ENCODE measurements at regions not wholly inside any gene's neighbourhood (a gene's known extent, or its start where the extent isn't known, plus 50 kb on each side); places are given as distances from the start of the nearest gene placed in this dataset.
A peak's percentile ranks its signal among the peaks of the same experiment; 100 is the strongest.

DNA sequence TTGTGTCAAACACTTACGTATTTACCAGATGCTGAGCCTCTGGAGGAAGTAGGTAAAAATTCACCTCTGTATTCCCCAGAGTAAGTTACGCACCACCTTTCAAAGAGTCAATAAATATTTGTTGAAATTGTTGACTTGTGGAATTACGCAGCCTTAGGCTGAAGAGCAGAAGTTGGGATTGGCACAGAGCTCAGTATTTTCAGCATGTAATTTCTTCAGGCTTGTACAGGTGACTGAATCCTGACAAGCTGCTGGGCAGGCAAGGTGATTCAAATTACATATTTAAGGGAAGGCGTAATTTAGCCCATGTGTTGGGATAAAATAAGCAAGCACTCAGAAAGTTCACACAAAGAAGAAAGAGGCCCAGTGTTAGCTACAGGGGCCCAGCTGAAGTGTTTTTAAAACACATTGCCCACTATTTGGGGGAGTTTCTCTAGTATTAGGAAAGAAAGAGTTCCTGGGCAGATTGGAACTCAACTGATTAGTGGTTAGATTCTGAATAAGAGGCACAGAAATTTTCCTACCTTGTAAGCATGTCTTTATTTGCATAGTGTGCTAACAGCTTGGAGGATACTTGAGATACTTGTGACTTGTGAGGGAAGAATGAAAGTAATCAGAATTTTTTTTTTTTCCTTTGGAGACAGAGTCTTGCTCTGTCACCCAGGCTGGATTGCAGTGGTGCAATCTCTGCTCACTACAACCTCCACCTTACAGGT is 165.3 kb upstream of the FBXL7 start:
- peaks cover 0 to 9% (median 1%) of the 10 kb centered on the region in 3 donors for H3K9me3 Mint-ChIP-seq
- H3K4me3 Mint-ChIP-seq, result no peak overlapping the region
- H3K36me3 Mint-ChIP-seq, result no peaks in the 10 kb centered on the region
- H3K27me3 Mint-ChIP-seq, result no peaks in the 10 kb centered on the region
- H3K4me1 Mint-ChIP-seq, result no peaks in the 10 kb centered on the region
- H3K27ac Mint-ChIP-seq, result no peak overlapping the region

DNA sequence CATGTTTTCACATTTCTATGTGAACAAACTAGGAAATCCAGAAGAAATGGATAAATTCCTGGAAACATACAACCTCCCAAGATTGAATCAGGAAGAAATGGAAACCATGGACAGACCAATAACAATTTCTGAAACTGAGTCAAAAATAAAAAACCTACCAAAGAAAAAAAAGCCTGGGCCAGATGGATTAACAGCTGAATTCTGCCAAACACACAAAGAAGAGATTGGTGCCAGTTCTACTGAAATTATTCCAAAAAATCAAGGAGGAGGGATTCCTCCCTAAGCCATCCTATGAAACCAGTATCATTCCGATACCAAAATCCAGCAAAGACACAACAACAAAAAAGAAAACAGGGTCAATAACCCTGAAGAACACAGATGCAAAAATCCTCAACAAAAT is 166.9 kb upstream of the FBXL7 start:
- peaks cover 0 to 4% (median 0%) of the 10 kb centered on the region in 3 donors for H3K9me3 Mint-ChIP-seq
- no peaks in the 10 kb centered on the region for H3K27me3 Mint-ChIP-seq
- no peaks in the 10 kb centered on the region for H3K4me1 Mint-ChIP-seq
- H3K27ac Mint-ChIP-seq, result no peak overlapping the region
- no peaks in the 10 kb centered on the region for H3K36me3 Mint-ChIP-seq
- no peak overlapping the region for H3K4me3 Mint-ChIP-seq

DNA sequence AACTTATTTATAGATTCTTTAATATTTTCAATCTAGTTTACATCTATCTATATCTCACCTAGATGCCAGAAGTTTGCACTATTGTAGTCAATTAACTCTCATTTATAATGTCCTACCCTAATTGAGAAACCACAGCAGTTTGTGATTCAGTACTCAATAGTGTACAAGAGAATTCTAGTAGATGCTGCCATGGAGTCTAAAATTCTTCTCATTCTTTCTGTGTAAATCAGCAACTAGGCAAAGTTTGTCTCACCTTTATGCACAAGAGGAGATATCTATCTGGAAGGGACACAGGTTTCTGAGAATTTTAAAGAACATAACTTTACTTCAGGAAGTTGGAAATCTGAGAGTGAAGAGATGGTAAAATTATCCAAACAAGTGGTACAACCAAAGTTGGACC is 173.0 kb upstream of the FBXL7 start:
- H3K4me1 Mint-ChIP-seq, result no peaks in the 10 kb centered on the region
- no peak overlapping the region for H3K27ac Mint-ChIP-seq
- no peak overlapping the region for H3K4me3 Mint-ChIP-seq
- H3K36me3 Mint-ChIP-seq, result no peaks in the 10 kb centered on the region
- peaks cover 4 to 10% (median 8%) of the 10 kb centered on the region in 3 donors for H3K9me3 Mint-ChIP-seq
- H3K27me3 Mint-ChIP-seq, result no peaks in the 10 kb centered on the region

DNA sequence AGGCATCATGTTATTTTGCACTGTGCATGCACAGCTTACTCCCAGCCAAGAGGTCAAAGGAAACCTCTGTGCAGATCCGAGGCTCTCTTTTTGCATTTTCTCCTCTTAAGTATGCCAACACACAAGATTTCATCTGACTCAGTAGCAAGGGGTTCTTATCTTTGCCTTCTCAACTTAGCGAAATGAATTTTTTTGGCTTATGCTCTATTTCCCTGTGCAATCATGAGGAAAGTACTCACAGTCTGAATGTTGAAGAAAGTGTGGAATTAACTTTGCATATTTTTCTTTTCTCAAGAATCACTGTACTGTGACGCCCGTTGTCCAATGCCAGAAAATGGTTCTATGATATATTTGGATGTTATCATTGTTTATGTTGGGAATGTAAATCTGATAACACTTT is 173.5 kb upstream of the FBXL7 start:
- Mint-ChIP-seq H3K4me3 (no peak overlapping the region), H3K4me1 (no peaks in the 10 kb centered on the region), H3K27me3 (no peaks in the 10 kb centered on the region), H3K27ac (no peak overlapping the region), H3K36me3 (no peaks in the 10 kb centered on the region), H3K9me3 (peaks cover 4 to 10% (median 8%) of the 10 kb centered on the region in 3 donors)

DNA sequence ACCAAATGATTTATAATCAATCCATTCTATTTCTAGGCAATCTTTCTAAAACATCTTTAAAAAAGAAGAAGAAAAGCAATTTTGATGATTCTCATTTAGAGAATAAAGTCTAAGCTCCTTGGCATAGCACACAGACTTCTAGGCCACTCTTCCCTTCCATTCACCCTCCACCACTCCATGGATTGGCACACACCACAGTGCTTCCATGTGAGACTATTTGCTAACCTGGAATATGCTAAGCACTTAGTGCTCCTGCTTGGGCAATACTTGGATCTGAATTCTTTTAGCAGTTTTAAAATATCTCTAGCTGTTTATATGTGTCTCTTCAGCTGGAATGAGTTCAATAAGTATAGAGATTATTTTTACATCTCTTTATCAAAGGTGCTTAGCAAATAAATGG is 177.6 kb upstream of the FBXL7 start:
- H3K27me3 Mint-ChIP-seq, result no peaks in the 10 kb centered on the region
- H3K36me3 Mint-ChIP-seq, result no peaks in the 10 kb centered on the region
- H3K9me3 Mint-ChIP-seq, result peaks cover 4 to 12% (median 9%) of the 10 kb centered on the region in 3 donors
- H3K27ac Mint-ChIP-seq, result no peak overlapping the region
- no peak overlapping the region for H3K4me3 Mint-ChIP-seq
- H3K4me1 Mint-ChIP-seq, result no peaks in the 10 kb centered on the region

GRCh38 chr5:15321776-15322175 is 178.2 kb upstream of the FBXL7 start:
- H3K27ac Mint-ChIP-seq, result no peak overlapping the region
- no peaks in the 10 kb centered on the region for H3K4me1 Mint-ChIP-seq
- H3K27me3 Mint-ChIP-seq, result no peaks in the 10 kb centered on the region

DNA sequence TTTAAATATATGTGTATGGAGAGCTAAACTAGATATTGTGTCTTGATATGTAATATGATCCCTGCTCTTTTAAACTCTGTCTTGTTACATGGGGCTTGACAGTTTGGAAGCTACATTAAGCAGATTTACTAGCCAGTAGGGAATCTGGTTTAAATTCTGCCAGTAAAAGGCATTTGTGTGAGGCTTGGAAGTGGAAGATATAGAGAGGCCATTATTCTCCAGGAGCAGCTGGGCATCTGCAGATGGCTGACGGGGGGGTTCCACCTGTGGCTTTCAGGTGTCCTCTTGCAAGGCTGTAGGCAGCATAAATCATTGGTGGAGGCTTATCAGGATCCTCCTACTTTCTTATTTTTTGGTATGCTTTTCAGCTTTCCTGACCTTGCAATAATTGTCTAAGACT is 179.1 kb upstream of the FBXL7 start:
- Mint-ChIP-seq H3K4me1 (no peaks in the 10 kb centered on the region), H3K27me3 (no peaks in the 10 kb centered on the region), H3K4me3 (no peak overlapping the region), H3K27ac (no peak overlapping the region), H3K9me3 (peaks cover 2 to 12% (median 3%) of the 10 kb centered on the region in 3 donors), H3K36me3 (no peaks in the 10 kb centered on the region)

More at GRCh38 chr5:15321776-15322175, 178.2 kb upstream of the FBXL7 start:
- Mint-ChIP-seq H3K4me3 (no peak overlapping the region), H3K36me3 (no peaks in the 10 kb centered on the region), H3K9me3 (peaks cover 4 to 12% (median 8%) of the 10 kb centered on the region in 3 donors)

GRCh38 chr5:15304914-15305834 is 194.8 kb upstream of the FBXL7 start:
- H3K36me3 Mint-ChIP-seq, result no peaks in the 10 kb centered on the region
- peaks cover 0 to 11% (median 3%) of the 10 kb centered on the region in 3 donors for H3K9me3 Mint-ChIP-seq
- H3K4me3 Mint-ChIP-seq, result no peak overlapping the region
- H3K4me1 Mint-ChIP-seq, result no peaks in the 10 kb centered on the region
- no peak overlapping the region for H3K27ac Mint-ChIP-seq
- no peaks in the 10 kb centered on the region for H3K27me3 Mint-ChIP-seq

DNA sequence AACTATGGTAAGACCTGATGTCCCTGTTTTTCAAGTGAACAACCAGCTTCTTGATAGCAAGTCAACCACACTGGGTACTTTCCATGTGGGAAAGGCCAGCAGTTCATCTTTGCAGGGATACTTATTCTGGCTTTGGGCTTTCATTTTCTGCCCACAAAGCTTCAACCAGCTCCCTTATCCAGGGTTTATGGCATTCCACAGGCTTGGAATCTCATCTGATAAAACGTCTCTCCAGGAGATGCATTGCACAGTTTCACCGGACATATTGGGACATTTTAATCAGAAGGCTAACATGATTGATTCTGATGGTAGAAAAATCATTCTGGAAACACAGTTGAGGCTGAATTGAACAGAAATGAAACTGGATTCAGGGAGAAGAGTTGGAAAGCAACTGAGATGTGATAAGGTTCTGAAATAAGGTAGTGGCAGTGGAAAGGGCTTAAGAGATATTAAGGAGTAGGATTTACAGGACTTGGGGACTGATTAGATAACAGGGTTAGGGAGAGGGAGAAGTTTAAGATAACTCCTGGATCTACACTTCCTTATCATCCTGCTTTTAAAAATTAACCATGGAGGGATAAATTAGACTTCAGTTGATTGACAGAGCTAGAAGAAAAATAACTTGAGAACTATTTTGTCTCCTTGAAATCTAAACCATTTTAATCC is 195.8 kb upstream of the FBXL7 start:
- Mint-ChIP-seq H3K27me3 (no peaks in the 10 kb centered on the region), H3K4me3 (no peak overlapping the region), H3K9me3 (peaks cover 0 to 15% (median 3%) of the 10 kb centered on the region in 3 donors), H3K27ac (no peak overlapping the region), H3K36me3 (no peaks in the 10 kb centered on the region), H3K4me1 (no peaks in the 10 kb centered on the region)

DNA sequence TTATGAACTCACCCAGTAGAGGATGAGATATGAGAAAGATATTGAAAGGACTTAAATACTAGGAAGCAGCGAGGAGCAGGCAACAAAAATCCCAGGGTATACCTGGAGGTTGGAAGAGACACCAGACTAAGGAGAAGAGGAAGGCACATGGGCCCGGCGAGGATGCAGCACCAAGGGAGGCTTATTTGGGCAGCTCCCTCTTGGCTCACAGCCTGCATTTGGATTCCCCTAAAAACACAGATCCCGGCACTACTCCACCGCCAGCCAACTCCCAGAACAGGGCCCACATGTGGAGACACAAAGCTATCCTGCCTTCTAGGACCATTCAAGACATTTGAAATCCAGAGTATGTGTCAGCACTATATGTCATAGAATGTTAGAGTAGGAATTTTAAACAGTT is 199.8 kb upstream of the FBXL7 start:
- no peaks in the 10 kb centered on the region for H3K36me3 Mint-ChIP-seq
- no peaks in the 10 kb centered on the region for H3K4me1 Mint-ChIP-seq
- peaks cover 0 to 4% (median 3%) of the 10 kb centered on the region in 3 donors for H3K9me3 Mint-ChIP-seq
- no peaks in the 10 kb centered on the region for H3K27me3 Mint-ChIP-seq
- peak overlapping the region in 1 of 3 donors; percentile 15 for H3K27ac Mint-ChIP-seq
- peak overlapping the region in 1 of 4 donors; percentile 23 for H3K4me3 Mint-ChIP-seq

DNA sequence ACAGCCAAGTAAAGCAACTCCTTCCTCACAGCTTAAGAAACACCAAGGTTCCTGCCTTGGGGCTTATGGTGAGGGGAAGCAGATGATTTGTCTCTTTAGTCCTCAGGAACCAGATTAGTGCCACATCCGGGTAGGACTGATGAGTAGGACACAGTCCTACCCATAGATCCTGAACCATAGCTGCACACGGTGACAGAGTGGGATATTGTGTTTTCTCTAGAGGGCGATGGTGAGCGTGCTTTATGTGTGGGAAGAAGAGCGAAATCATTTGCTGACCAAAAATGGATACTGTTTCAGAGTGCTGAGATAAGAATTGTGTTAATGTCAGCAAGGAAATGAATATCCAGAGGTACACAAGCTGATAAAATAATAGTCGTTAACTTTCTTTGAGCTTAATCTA is 209.0 kb upstream of the FBXL7 start:
- no peaks in the 10 kb centered on the region for H3K27me3 Mint-ChIP-seq
- peaks cover 3 to 8% (median 4%) of the 10 kb centered on the region in 3 donors for H3K9me3 Mint-ChIP-seq
- no peak overlapping the region for H3K4me3 Mint-ChIP-seq
- H3K36me3 Mint-ChIP-seq, result no peaks in the 10 kb centered on the region
- H3K4me1 Mint-ChIP-seq, result no peaks in the 10 kb centered on the region
- no peak overlapping the region for H3K27ac Mint-ChIP-seq

- Mint-ChIP-seq H3K9me3 (peaks cover 2 to 5% (median 2%) of the 10 kb centered on the region in 3 donors), H3K36me3 (no peaks in the 10 kb centered on the region), H3K4me3 (no peak overlapping the region), H3K27me3 (no peaks in the 10 kb centered on the region), H3K27ac (no peak overlapping the region), H3K4me1 (no peaks in the 10 kb centered on the region)
Measured at GRCh38 chr5:15286650-15287049, 213.3 kb upstream of the FBXL7 start.

- no peaks in the 10 kb centered on the region for H3K36me3 Mint-ChIP-seq
- H3K4me1 Mint-ChIP-seq, result no peaks in the 10 kb centered on the region
- no peak overlapping the region for H3K27ac Mint-ChIP-seq
- peaks cover 2 to 5% (median 3%) of the 10 kb centered on the region in 3 donors for H3K9me3 Mint-ChIP-seq
- H3K27me3 Mint-ChIP-seq, result no peaks in the 10 kb centered on the region
- no peak overlapping the region for H3K4me3 Mint-ChIP-seq
Measured at GRCh38 chr5:15285901-15286583, 213.9 kb upstream of the FBXL7 start.

GRCh38 chr5:15284706-15285105 is 215.3 kb upstream of the FBXL7 start:
- Mint-ChIP-seq H3K27me3 (no peaks in the 10 kb centered on the region), H3K27ac (no peak overlapping the region), H3K9me3 (peaks cover 0 to 6% (median 6%) of the 10 kb centered on the region in 3 donors), H3K36me3 (no peaks in the 10 kb centered on the region), H3K4me3 (no peak overlapping the region), H3K4me1 (no peaks in the 10 kb centered on the region)

All from IgD-negative memory B cell (primary cell).